GM18873 (cell line): ENCODE measurements at regions not wholly inside any gene's neighbourhood (a gene's known extent, or its start where the extent isn't known, plus 50 kb on each side); places are given as distances from the start of the nearest gene placed in this dataset.

Experiments
- ATAC-seq: cut with Tn5 transposase; IDR thresholded peaks from one replicate; pipeline ENCODE4 v1.9.1; 2021; ENCODE audit warnings: mild to moderate bottlenecking, moderate library complexity, moderate number of reproducible peaks; ENCODE audit not compliant: unreplicated experiment, low FRiP score

DNA sequence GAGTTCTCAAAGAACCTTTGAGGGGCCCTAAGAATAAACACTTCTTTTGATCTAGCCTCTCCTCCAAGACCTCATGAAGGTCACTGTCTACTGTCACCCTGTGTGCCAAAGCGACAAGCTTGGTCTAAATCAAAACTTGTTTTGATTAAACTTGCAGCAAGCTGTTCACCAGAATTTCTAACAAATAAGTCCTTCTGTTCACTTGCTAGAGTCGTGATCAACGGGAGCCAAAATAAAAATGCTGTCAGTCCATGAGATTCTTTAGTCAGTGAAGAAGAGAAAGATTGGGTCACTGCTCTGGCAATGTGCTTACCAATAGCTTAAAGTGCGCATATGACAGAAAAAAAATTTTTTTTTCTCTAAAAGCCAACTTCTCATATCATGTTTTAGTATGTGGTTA, 53.9 kb upstream of the GALNT5 start:
- ATAC-seq, result no peak

DNA sequence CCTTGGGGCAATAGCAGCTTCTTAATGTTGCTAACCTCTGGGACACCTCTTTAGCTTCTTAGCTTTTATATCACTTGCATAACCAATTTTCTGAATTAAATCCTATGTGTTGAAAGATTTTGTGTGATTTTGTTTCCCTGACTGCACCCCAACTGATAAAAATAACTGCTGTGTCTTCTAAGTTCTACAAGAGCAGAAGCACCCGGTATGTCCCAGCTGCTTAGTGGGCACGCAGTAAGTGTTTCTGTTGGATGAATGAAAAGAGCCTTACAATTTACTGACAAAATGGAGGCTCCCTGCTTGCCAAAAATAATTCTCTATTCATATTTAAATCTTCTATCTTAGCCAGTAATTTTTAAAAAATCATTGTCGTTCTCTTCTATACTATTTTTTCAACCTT, 53.1 kb upstream of the GALNT5 start:
- no peak for ATAC-seq

DNA sequence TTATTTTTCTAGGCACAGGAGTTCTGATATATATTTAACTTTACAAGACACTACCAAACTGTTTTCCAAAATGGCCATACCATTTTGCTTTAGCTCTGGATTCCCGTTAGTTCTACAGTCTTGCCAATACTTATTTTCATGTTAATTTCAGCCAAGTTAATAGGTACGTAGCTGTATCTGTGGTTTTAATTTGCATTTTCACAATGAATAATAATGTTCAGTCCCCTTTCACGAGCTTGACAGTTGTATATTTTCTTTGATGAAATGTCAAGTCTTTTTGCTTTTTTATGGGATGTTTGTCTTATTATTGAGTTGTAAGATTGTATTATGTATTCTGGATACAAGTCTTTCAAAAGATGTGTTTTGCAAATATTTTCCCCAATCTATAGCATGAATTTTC, 50.6 kb upstream of the GALNT5 start:
- no peak for ATAC-seq
